MCF 10A (cell line): ENCODE measurements at regions not wholly inside any gene's neighbourhood (a gene's known extent, or its start where the extent isn't known, plus 50 kb on each side); places are given as distances from the start of the nearest gene placed in this dataset.

Experiments
- BruUV-seq: library from RNA; stranded (reverse); fragments of 400-500 nt; replicated peaks from 2 replicates; lab custom pipeline; 2021; lab: Mats Ljungman, UMichigan
- CTCF ChIA-PET: fragments of 300-600 bp; sonication (Branson Sonifier 250); formaldehyde crosslinking; extraction: SDS; loops from one replicate; lab custom pipeline; 2021; ENCODE audit warnings: antibody characterized with exemption, inconsistent platforms; lab: Yijun Ruan, JAX
- POLR2A ChIA-PET: fragments of 300-600, 350-650 bp; sonication (Branson Sonifier 250); formaldehyde crosslinking; extraction: SDS; loops from one replicate; lab custom pipeline; 2020; ENCODE audit warnings: antibody characterized with exemption, inconsistent platforms; lab: Yijun Ruan, JAX
- DNase-seq: peaks from one replicate; pipeline ENCODE4 v3.0.0-alpha.2; 2018; ENCODE audit not compliant: unreplicated experiment
- H3K27ac Mint-ChIP-seq: one replicate; pipeline ENCODE4 v1.8.0; 2022; ENCODE audit warnings: mild to moderate bottlenecking, low read depth, mixed read lengths; ENCODE audit not compliant: unreplicated experiment
- H3K27me3 Mint-ChIP-seq: one replicate; pipeline ENCODE4 v1.8.0; 2022; ENCODE audit warnings: mixed read lengths; ENCODE audit not compliant: insufficient read depth, unreplicated experiment
- H3K36me3 Mint-ChIP-seq: one replicate; pipeline ENCODE4 v1.8.0; 2022; ENCODE audit warnings: mild to moderate bottlenecking, moderate library complexity, mixed read lengths; ENCODE audit not compliant: insufficient read depth, unreplicated experiment
- H3K4me1 Mint-ChIP-seq: one replicate; pipeline ENCODE4 v1.8.0; 2022; ENCODE audit warnings: mixed read lengths; ENCODE audit not compliant: insufficient read depth, unreplicated experiment
- H3K4me3 Mint-ChIP-seq: one replicate; pipeline ENCODE4 v1.8.0; 2022; ENCODE audit warnings: mild to moderate bottlenecking, moderate library complexity, mixed read lengths; ENCODE audit not compliant: unreplicated experiment
- H3K9me3 Mint-ChIP-seq: one replicate; pipeline ENCODE4 v1.8.0; 2022; ENCODE audit warnings: mixed read lengths; ENCODE audit not compliant: unreplicated experiment
- CTCF ChIP-seq: fragments of 200-600 bp; IDR thresholded peaks from one replicate; pipeline ENCODE4 v1.8.0; 2022; ENCODE audit warnings: antibody characterized with exemption, mild to moderate bottlenecking; ENCODE audit not compliant: unreplicated experiment
- intact Hi-C: fragments of 100-400 bp; cut with micrococcal nuclease; formaldehyde crosslinking; loops from 2 replicates; pipeline ENCODE4 v1.14.1; 2022

DNA sequence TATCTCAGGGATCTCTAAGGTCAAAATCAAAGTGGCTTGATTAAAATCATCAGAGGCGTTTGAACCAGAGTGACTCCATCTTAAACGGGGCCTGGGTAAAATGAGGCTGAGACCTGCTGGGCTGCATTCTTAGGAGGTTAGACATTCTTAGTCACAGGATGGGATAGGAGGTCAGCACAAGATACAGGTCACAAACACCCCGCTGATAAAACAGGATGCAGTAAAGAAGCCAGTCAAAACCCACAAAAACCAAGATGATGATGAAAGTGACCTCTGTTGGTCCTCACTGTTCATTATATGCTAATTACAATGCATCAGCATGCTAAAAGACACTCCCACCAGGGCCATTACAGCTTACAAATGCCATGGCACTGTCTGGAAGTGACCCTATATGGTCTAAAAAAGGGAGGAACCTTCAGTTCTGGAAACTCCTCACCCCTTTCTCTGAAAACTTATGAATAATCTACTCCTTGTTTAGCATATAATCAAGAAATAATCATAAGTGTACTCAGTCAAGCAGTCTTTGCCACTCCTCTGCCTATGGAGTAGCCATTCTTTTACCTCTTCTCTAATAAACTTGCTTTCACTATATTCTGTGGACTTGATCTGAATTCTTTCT is 143.3 kb upstream of the SLCO3A1 start:
- H3K27me3 Mint-ChIP-seq: peaks cover 45% of the 10 kb centered on the region
- TF ChIP-seq CTCF: no peak
- POLR2A ChIA-PET: no interaction called here
- H3K36me3 Mint-ChIP-seq: no peaks in the 10 kb centered on the region
- no peak for DNase-seq
- H3K27ac Mint-ChIP-seq: no peak overlapping the region
- H3K4me3 Mint-ChIP-seq: no peak overlapping the region
- no peaks in the 10 kb centered on the region for H3K9me3 Mint-ChIP-seq
- CTCF ChIA-PET: no interaction called here
- no TSS peak for BruUV-seq
- intact Hi-C loops: no loop called here
- no peaks in the 10 kb centered on the region for H3K4me1 Mint-ChIP-seq

DNA sequence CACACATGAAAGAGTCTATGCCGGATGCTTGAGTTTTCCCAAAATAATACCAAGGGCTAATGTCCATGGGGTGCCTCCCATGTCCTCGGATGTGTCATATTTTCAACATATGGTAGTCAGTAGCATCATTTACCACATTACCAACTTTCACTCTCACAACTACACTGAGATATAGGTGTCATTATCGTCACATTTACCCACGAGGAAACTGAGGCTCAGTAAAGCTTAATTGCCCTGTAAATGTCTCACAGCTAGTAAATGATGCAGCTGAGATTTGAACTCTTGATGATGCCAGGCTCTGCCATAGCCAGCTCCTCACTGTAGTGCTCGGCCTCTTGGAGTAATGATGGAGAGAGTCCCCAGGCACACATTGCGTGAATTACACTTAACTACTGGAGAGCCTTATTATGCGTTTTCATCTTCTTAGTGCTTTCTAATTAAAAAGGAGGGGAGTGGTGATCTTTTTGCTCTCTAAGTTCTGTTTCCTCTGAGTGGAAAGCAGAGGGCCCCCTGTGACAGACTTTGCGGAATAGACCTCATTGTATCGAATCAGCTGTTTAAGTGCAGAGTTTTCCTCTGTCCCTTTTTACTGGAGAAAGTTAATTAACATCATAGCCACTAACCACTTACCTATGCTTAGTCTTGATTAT is 142.0 kb upstream of the SLCO3A1 start:
- Mint-ChIP-seq H3K9me3 (no peaks in the 10 kb centered on the region), H3K4me1 (no peaks in the 10 kb centered on the region), H3K36me3 (no peaks in the 10 kb centered on the region), H3K27ac (no peak overlapping the region), H3K4me3 (no peak overlapping the region), H3K27me3 (peaks cover 55% of the 10 kb centered on the region)
- DNase-seq: no peak
- POLR2A ChIA-PET: no interaction called here
- no TSS peak for BruUV-seq
- CTCF ChIA-PET: interaction anchor here (0.7 kb wide), 1 partner anchor 18 kb away, joined by 3 read pairs; no protein-coding TSS in a partner anchor
- intact Hi-C loops: no loop called here
- no peak for TF ChIP-seq CTCF

- no TSS peak for BruUV-seq
- DNase-seq: no peak
- ChIA-PET POLR2A (no interaction called here), CTCF (no interaction called here)
- no peaks in the 10 kb centered on the region for H3K4me1 Mint-ChIP-seq
- H3K9me3 Mint-ChIP-seq: no peaks in the 10 kb centered on the region
- no peaks in the 10 kb centered on the region for H3K36me3 Mint-ChIP-seq
- no peak overlapping the region for H3K4me3 Mint-ChIP-seq
- peaks cover 55% of the 10 kb centered on the region for H3K27me3 Mint-ChIP-seq
- intact Hi-C loops: no loop called here
- no peak overlapping the region for H3K27ac Mint-ChIP-seq
- TF ChIP-seq CTCF: no peak
These were observed 141.2 kb upstream of the SLCO3A1 start for GRCh38 chr15:91712286-91712685.

DNA sequence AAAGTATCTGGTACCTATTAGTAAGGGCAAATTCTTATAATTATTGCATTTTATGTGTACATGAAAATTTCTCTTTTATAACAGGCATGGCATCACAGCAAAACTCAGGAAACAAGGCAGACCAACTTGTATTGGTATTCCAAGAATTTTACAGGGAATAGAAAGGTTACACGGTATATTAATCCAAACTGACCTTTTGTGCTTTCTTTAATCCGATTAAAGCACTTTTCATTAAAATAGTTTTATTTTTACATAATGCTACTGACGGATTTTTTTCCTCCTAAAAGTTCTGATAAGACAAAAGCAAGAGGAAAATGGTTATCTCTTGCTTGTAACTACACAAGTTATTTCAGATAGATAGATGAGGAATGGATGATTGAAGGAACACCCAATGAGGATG is 137.0 kb upstream of the SLCO3A1 start:
- TF ChIP-seq CTCF: no peak
- Mint-ChIP-seq H3K9me3 (no peaks in the 10 kb centered on the region), H3K4me1 (no peaks in the 10 kb centered on the region), H3K27ac (no peak overlapping the region), H3K4me3 (no peak overlapping the region), H3K27me3 (peaks cover 73% of the 10 kb centered on the region), H3K36me3 (no peaks in the 10 kb centered on the region)
- ChIA-PET POLR2A (no interaction called here), CTCF (no interaction called here)
- intact Hi-C loops: no loop called here
- BruUV-seq: no TSS peak
- DNase-seq: no peak
